GM12872 (cell line): ENCODE measurements at regions not wholly inside any gene's neighbourhood (a gene's known extent, or its start where the extent isn't known, plus 50 kb on each side); places are given as distances from the start of the nearest gene placed in this dataset.

Experiments
- TF ChIP-seq, protein P1 (sequence below): IDR thresholded peaks from 3 replicates; pipeline ENCODE4 v1.5.1; 2011; ENCODE audit warnings: low read depth, mild to moderate bottlenecking, low read length, moderate library complexity; ENCODE audit not compliant: insufficient read depth

DNA sequence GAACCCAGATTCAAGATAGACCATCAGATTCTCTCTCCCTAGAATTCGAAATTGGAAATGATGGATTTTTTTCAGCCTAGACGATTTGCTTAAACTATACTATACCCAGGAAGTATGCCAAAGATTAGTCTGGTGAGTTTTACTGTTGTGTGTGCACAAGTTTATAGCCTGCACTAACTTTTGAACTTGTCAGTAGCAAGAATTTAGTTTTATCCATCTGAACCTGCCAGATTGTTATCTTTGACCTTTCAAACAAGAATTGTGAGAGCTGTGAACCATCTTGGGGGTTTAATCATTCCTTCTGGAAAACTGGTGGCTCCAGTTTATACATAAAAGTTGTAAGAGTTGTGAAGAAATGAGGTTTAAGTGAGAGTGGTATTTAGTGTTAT lies 243.5 kb upstream of the DAAM1 start:
- TF ChIP-seq, protein P1, sequence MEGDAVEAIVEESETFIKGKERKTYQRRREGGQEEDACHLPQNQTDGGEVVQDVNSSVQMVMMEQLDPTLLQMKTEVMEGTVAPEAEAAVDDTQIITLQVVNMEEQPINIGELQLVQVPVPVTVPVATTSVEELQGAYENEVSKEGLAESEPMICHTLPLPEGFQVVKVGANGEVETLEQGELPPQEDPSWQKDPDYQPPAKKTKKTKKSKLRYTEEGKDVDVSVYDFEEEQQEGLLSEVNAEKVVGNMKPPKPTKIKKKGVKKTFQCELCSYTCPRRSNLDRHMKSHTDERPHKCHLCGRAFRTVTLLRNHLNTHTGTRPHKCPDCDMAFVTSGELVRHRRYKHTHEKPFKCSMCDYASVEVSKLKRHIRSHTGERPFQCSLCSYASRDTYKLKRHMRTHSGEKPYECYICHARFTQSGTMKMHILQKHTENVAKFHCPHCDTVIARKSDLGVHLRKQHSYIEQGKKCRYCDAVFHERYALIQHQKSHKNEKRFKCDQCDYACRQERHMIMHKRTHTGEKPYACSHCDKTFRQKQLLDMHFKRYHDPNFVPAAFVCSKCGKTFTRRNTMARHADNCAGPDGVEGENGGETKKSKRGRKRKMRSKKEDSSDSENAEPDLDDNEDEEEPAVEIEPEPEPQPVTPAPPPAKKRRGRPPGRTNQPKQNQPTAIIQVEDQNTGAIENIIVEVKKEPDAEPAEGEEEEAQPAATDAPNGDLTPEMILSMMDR: no peak

DNA sequence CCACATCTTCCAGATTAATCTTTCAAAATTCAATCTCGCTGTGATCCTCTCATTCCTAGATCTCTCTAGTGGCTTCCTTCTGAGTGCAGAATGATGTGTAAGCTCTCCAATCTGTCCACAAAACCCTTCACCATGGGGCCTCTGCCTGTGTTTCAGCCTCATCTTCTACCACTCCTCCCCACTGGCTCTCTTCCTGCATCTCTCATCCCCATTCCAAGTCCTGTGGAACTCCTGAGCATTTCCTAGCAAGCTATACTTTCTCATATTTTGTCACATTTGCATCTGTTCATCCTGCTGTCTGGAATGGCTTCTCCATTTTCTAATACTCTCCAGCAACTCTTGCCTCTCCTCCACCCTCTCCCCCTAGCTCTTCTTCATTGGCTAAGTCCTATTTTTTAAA lies 242.0 kb upstream of the DAAM1 start:
- TF ChIP-seq, protein P1: no peak

DNA sequence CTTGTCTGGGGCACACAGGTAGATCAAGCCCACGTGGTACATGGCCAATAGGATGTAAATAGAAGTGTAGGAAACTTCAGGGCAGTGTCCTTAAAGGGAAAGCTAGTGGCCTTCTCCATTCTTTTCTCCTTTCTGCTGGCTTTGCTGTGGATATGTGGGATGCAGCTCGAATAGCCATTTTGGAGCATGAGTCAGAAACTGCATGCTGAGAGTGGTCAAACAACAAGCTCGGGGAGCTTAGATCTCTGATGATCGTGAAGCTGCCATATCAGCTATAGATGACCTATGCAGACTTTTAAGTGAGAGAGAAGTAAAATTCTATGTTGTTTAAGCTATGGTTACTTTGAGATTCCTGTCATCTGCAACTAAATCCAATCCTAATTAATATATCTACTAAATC lies 241.3 kb upstream of the DAAM1 start:
- TF ChIP-seq, protein P1: no peak

DNA sequence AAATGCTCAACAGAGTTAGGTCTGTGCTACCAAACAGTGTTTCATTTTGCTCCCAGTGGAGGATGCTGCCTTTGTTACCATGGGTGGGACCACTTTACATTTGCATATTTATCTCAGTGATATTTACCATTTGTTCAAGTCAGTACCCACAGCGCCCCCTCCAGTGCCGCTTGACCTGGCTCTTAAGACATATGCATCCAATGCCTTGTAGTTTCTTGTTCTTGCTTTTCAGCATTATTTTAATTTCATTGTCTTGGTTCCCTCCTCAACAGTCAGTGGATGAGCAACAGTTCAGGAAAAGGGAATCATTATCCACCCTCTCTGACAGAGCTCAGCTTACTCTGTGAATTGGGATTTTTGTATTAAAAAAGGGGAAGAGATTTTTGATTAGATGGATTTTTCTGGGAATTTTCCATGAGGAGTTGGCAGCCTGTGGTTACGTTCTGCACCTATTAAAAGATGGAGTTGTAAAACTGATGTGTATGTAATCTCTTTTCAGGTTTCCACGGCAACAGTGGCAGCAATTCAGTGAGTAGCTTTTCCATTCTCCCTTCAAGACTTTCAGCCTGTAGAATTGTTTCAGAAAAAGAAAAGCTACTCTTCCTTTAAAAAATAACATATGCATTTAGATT lies 240.5 kb upstream of the DAAM1 start:
- TF ChIP-seq, protein P1: no peak

DNA sequence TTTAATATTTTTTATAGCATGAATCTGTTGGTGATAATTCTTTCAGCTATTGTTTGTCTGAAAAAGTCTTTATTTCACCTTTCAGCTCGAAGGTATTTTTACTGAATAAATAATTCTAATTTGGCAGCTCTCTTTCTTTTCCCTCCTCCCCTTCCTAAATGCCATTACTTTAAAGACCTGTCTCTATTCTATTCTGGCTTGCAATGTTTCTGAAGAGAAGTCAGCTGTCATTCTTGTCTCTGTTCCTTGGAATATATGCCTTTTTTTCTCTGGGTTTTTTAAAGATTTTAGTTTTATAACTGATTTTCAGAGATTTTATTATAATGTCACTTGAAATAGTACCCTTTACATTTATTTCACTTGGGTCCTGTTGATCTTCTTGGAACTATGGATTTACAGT lies 237.9 kb upstream of the DAAM1 start:
- TF ChIP-seq, protein P1: no peak

DNA sequence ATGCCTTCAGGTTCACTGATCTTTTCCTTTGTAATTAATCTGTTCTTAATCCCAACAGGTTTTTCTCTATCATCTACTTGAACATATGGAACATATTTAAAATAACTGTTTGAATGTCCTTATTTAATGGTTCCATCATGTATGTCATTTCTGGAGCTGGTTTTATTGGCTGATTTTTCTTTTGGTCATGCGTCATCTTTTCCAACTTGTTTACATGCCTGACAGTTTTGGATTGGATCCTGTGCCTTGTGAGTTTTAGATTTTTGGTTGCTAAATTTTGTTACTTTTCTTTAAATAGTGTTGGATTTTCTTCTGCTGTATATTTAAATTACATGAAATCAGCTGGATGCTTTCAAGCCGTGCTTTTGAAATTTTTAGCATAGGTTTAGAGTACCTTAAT lies 237.3 kb upstream of the DAAM1 start:
- TF ChIP-seq, protein P1: no peak

DNA sequence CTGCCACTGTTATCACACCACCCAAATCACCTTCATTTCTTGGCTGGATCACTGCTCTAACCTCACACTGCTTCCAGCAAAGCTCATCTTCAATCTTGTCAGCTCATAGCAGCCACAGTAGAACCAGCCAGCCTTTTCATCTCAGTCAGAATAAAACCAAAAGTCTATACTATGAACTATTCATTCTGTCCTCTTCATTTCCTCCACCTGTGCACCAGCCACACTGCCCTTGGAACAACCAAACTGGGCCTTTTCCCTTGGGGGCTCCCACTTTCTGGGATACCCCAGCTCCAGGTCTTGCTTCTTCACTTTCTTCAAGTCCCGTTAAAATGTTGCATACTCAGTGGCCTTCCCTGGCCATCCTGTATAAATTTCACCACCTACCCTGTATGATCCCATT lies 234.4 kb upstream of the DAAM1 start:
- TF ChIP-seq, protein P1: no peak
